ENCODE measurements at regions not wholly inside any gene's neighbourhood (a gene's known extent, or its start where the extent isn't known, plus 50 kb on each side); places are given as distances from the start of the nearest gene placed in this dataset.
A peak's percentile ranks its signal among the peaks of the same experiment; 100 is the strongest.

DNA sequence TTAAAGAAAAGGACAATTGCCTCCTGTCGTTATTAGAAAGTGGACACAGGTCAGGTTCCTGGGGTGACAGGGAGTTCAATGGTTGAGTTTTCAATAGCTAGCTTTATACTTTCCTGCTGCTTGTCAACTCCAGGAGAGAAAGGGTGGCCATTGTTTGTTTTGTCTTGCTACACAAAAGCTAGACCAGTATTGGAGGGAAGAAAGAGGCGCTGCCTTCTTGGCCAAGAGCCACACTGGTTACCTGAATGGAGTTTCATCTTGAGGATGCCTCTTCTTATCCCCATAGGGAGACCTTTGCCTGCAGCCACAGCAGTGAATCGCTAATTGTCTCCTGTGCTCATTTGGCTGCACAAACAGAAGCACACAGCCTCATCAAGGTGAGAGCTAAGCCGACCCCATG is 279.4 kb upstream of the GRIA1 start:
- TF ChIP-seq, protein P1, sequence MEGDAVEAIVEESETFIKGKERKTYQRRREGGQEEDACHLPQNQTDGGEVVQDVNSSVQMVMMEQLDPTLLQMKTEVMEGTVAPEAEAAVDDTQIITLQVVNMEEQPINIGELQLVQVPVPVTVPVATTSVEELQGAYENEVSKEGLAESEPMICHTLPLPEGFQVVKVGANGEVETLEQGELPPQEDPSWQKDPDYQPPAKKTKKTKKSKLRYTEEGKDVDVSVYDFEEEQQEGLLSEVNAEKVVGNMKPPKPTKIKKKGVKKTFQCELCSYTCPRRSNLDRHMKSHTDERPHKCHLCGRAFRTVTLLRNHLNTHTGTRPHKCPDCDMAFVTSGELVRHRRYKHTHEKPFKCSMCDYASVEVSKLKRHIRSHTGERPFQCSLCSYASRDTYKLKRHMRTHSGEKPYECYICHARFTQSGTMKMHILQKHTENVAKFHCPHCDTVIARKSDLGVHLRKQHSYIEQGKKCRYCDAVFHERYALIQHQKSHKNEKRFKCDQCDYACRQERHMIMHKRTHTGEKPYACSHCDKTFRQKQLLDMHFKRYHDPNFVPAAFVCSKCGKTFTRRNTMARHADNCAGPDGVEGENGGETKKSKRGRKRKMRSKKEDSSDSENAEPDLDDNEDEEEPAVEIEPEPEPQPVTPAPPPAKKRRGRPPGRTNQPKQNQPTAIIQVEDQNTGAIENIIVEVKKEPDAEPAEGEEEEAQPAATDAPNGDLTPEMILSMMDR (IDR thresholded peaks at IDR 0.05; ENCODE audit: insufficient read depth, low read length, missing control alignments) = no peak
- ChIA-PET POLR2A (no interaction called here), CTCF (no interaction called here)
- no peak overlapping the region for H3K4me3 ChIP-seq (ENCODE audit: low read depth, low read length)
- DNase-seq (ENCODE audit: low read depth, low spot score) = no peak

DNA sequence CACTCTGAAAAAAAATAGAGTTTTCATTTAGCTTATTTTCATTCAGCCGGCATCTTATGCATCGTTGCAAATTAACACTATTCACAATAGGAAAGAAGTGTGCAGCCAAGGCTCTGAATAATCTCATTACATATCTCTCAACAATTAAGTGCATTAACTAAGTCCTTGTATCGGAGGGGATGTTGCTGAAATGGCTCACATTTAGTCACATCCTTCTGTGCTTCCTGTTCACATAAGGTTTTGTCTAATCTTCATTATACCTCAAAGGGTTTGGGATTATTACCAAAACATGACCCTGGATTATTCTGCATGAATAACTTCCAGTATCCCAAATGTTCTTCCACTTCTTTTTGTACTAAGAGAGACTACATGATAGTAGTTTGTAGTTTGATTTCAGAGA is 278.0 kb upstream of the GRIA1 start:
- no peak overlapping the region for H3K4me3 ChIP-seq (ENCODE audit: low read depth, low read length)
- no peak for DNase-seq (ENCODE audit: low read depth, low spot score)
- POLR2A ChIA-PET = no interaction called here
- CTCF ChIA-PET = no interaction called here
- TF ChIP-seq, protein P1 (IDR thresholded peaks at IDR 0.05; ENCODE audit: insufficient read depth, low read length, missing control alignments) = no peak

DNA sequence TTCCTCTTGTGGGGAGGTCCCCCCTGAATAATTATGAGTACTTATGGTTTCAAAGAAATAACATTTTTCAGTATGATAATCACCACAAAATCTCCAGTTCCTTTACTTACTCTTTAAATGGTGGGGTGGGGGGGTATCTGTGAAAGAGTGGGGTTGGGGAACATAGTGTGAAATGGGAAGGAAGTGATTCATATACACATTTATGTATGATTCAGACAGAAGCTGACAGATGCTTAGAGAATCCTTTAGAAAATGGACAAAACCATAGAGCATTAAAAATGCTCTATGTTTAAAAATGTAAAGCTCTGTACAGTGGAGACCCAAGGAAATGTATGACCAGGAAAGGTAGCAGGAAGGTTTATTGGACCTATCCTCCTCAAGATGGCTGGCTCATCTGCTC is 267.5 kb upstream of the GRIA1 start:
- ChIA-PET CTCF (interaction anchor here (0.9 to 2.1 kb wide), 3 partner anchors 25 to 742 kb away, joined by 3 to 6 read pairs (median 3); no protein-coding TSS in a partner anchor), POLR2A (no interaction called here)
- H3K4me3 ChIP-seq (ENCODE audit: low read depth, low read length) = no peak overlapping the region
- TF ChIP-seq, protein P1 (IDR thresholded peaks at IDR 0.05; ENCODE audit: insufficient read depth, low read length, missing control alignments) = no peak
- peak; percentile 16 for DNase-seq (ENCODE audit: low read depth, low spot score)

DNA sequence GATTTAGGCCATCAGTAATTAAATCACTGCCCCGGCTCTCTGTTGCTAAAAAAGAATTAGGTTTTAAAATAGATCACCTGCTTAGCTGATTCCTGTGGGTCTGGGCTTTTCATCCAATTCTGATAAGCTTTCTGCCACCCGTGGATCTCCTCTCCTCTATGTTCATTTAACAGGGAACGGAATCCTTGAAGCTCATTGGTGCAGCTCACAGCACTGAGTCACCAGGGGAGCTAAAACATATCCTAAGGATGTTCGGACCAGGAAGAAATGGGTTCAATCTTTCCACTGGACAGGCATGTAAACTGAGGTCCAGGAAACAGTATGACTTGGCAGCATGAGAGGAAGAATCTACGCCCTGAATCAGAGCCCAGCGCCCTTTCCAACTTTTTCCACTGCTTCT is 267.1 kb upstream of the GRIA1 start:
- DNase-seq (ENCODE audit: low read depth, low spot score) = no peak
- ChIA-PET POLR2A (no interaction called here), CTCF (interaction anchor here (0.9 to 2.1 kb wide), 4 partner anchors 24 to 742 kb away, joined by 3 to 6 read pairs (median 3); no protein-coding TSS in a partner anchor)
- H3K4me3 ChIP-seq (ENCODE audit: low read depth, low read length) = no peak overlapping the region
- TF ChIP-seq, protein P1 (IDR thresholded peaks at IDR 0.05; ENCODE audit: insufficient read depth, low read length, missing control alignments) = no peak

DNA sequence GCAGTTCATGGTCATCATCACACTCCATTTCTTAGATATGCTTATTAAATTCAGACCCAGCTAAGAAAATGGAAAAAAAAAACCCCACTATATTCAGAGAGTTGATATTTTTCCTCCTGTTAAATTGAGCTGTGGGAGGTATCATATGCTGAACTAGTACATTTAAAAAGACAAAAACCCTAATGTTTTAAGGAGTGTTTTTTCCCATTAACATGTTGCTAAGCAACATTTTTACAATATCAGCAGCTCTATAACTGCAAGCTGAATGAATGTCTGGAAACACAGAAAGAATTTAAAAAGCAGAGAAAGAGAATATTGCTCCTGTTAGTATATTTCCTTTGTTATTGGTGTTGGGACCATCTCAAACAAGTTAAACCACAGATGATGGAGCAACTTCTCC is 265.8 kb upstream of the GRIA1 start:
- ChIA-PET POLR2A (no interaction called here), CTCF (interaction anchor here (1.5 kb wide), 1 partner anchor 680 kb away, joined by 3 read pairs; no protein-coding TSS in a partner anchor)
- DNase-seq (ENCODE audit: low read depth, low spot score) = no peak
- no peak overlapping the region for H3K4me3 ChIP-seq (ENCODE audit: low read depth, low read length)
- TF ChIP-seq, protein P1 (IDR thresholded peaks at IDR 0.05; ENCODE audit: insufficient read depth, low read length, missing control alignments) = no peak

DNA sequence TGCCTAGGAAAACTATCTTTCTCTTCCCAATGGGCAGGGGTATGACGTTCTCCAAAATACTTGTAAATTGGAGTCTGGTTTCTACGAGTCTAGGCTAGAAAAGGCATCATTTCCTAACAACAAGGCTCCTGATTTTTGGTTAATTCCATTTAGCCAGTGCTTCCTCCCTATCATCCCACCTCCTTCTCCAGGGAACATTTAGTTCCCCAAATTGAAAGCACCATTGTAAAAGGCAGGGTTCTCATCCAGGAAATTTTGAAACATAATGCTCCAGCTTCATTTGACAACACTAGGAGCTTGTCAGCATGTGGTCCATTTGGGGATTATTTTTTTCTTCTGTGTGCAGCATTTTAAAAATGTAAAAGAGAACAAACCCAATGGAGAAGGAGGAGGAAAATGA is 256.5 kb upstream of the GRIA1 start:
- ChIA-PET POLR2A (no interaction called here), CTCF (no interaction called here)
- H3K4me3 ChIP-seq (ENCODE audit: low read depth, low read length) = no peak overlapping the region
- DNase-seq (ENCODE audit: low read depth, low spot score) = no peak
- TF ChIP-seq, protein P1 (IDR thresholded peaks at IDR 0.05; ENCODE audit: insufficient read depth, low read length, missing control alignments) = no peak
